Suprapubic skin (tissue), 4 donors: ENCODE measurements at regions not wholly inside any gene's neighbourhood (a gene's known extent, or its start where the extent isn't known, plus 50 kb on each side); places are given as distances from the start of the nearest gene placed in this dataset.

Experiments used
- DNase-seq, 2 donors: peaks; one replicate each; pipeline ENCODE4 v3.0.0-alpha.2; 2019; ENCODE audit warnings: low spot score in 2 of 2
- H3K27ac ChIP-seq: fragments of 200-600 bp; sonication (generic); one replicate; pipeline ENCODE4 v1.5.1; 2019
- H3K27me3 ChIP-seq: fragments of 200-600 bp; sonication (generic); one replicate; pipeline ENCODE4 v1.5.1; 2019
- H3K36me3 ChIP-seq: fragments of 200-600 bp; sonication (generic); one replicate; pipeline ENCODE4 v1.5.1; 2019
- H3K4me1 ChIP-seq: fragments of 200-600 bp; sonication (generic); one replicate; pipeline ENCODE4 v1.5.1; 2019
- H3K4me3 ChIP-seq: fragments of 200-600 bp; sonication (generic); one replicate; pipeline ENCODE4 v1.5.1; 2019; ENCODE audit warnings: mild to moderate bottlenecking
- H3K9me3 ChIP-seq: fragments of 200-600 bp; sonication (generic); one replicate; pipeline ENCODE4 v1.5.1; 2019
- EP300 ChIP-seq: sonication (generic); formaldehyde crosslinking; IDR thresholded peaks from one replicate; pipeline ENCODE4 v1.6.1; 2017; ENCODE audit warnings: antibody characterized with exemption
- POLR2A ChIP-seq, 2 donors: fragments of 450-650 bp; IDR thresholded peaks; one replicate each; pipeline ENCODE4 v1.6.1; 2017; ENCODE audit warnings: antibody characterized with exemption in 2 of 2, mild to moderate bottlenecking in 2 of 2, moderate library complexity in 2 of 2
- POLR2AphosphoS5 ChIP-seq, 3 donors: sonication (generic); formaldehyde crosslinking; IDR thresholded peaks; one replicate each; pipeline ENCODE4 v1.6.1; 2017; ENCODE audit warnings: antibody characterized with exemption in 3 of 3
- WGBS: methylation state at CpG from one replicate; pipeline ENCODE4 v1.1.5; 2018; 5-methylcytosine and 5-hydroxymethylcytosine counted together
- TF ChIP-seq, protein P1 (sequence below), 2 donors: fragments of 200-600 bp in 1 of 2; fragments of 450-650 bp in 1 of 2; sonication (generic) in 1 of 2; IDR thresholded peaks; one replicate each; pipeline ENCODE4 v1.5.1; 2016 to 2019; ENCODE audit warnings: antibody characterized with exemption in 2 of 2, mild to moderate bottlenecking in 1 of 2, moderate library complexity in 1 of 2

GRCh38 chr14:87044807-87045206, 948.2 kb downstream of the GALC start:
- Histone ChIP-seq H3K4me3 (no peak overlapping the region), H3K27ac (no peak overlapping the region), H3K36me3 (no peaks in the 10 kb centered on the region), H3K4me1 (peaks cover 2% of the 10 kb centered on the region), H3K9me3 (no peaks in the 10 kb centered on the region), H3K27me3 (no peaks in the 10 kb centered on the region)
- 38% methylated on average over 1 of the region's 1 CpG for WGBS
- no peak for DNase-seq
- TF ChIP-seq, protein P1, sequence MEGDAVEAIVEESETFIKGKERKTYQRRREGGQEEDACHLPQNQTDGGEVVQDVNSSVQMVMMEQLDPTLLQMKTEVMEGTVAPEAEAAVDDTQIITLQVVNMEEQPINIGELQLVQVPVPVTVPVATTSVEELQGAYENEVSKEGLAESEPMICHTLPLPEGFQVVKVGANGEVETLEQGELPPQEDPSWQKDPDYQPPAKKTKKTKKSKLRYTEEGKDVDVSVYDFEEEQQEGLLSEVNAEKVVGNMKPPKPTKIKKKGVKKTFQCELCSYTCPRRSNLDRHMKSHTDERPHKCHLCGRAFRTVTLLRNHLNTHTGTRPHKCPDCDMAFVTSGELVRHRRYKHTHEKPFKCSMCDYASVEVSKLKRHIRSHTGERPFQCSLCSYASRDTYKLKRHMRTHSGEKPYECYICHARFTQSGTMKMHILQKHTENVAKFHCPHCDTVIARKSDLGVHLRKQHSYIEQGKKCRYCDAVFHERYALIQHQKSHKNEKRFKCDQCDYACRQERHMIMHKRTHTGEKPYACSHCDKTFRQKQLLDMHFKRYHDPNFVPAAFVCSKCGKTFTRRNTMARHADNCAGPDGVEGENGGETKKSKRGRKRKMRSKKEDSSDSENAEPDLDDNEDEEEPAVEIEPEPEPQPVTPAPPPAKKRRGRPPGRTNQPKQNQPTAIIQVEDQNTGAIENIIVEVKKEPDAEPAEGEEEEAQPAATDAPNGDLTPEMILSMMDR (IDR thresholded peaks at IDR 0.05): no peak
- no peak for TF ChIP-seq POLR2A (IDR thresholded peaks at IDR 0.05)
- no peak for TF ChIP-seq EP300
- no peak for TF ChIP-seq POLR2AphosphoS5 (IDR thresholded peaks at IDR 0.05)

DNA sequence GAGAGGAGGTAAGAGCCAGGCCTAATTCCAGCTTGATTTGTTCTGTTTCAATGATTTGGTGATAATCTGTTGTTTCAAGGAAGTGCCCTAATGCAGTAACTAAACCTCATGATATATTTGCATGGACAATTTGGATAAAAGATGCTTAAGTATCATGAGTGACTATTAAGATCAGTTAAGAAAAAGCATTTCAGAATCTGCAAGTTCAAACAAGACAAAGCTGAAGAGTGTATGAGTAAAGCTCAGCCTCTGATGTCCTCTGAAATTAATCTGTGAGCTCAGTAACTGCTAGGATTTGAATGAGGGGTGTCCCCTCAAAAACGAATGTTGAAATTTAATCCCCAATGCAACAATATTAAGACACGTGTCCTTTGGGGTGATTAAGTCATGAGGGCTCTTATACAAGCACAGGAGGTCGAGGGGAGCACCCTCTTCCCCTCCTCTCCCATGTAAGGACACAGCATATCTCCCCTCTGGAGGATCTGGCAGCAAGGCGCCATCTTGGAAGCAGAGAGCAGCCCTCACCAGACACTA, 949.2 kb downstream of the GALC start:
- H3K36me3 ChIP-seq: no peaks in the 10 kb centered on the region
- TF ChIP-seq, protein P1 (IDR thresholded peaks at IDR 0.05): no peak
- TF ChIP-seq POLR2AphosphoS5 (IDR thresholded peaks at IDR 0.05): no peak
- no peak overlapping the region for H3K27ac ChIP-seq
- peaks cover 2% of the 10 kb centered on the region for H3K4me1 ChIP-seq
- H3K27me3 ChIP-seq: no peaks in the 10 kb centered on the region
- H3K4me3 ChIP-seq: no peak overlapping the region
- no peaks in the 10 kb centered on the region for H3K9me3 ChIP-seq
- 85% methylated on average over 4 of the region's 4 CpGs for WGBS
- DNase-seq: no peak

GRCh38 chr14:87042354-87042753, 950.6 kb downstream of the GALC start:
- H3K27ac ChIP-seq: no peak overlapping the region
- 70% methylated on average over 4 of the region's 4 CpGs for WGBS
- no peaks in the 10 kb centered on the region for H3K9me3 ChIP-seq
- H3K4me1 ChIP-seq: peaks cover 2% of the 10 kb centered on the region
- TF ChIP-seq POLR2AphosphoS5 (IDR thresholded peaks at IDR 0.05): no peak
- no peak for TF ChIP-seq EP300
- TF ChIP-seq POLR2A (IDR thresholded peaks at IDR 0.05): no peak
- TF ChIP-seq, protein P1 (IDR thresholded peaks at IDR 0.05): no peak
- no peak for DNase-seq
- no peaks in the 10 kb centered on the region for H3K27me3 ChIP-seq
- no peak overlapping the region for H3K4me3 ChIP-seq
- no peaks in the 10 kb centered on the region for H3K36me3 ChIP-seq

GRCh38 chr14:87041290-87042020, 951.5 kb downstream of the GALC start:
- no peaks in the 10 kb centered on the region for H3K36me3 ChIP-seq
- H3K4me3 ChIP-seq: no peak overlapping the region
- no peaks in the 10 kb centered on the region for H3K9me3 ChIP-seq
- H3K4me1 ChIP-seq: peaks cover 2% of the 10 kb centered on the region
- H3K27ac ChIP-seq: no peak overlapping the region
- no peaks in the 10 kb centered on the region for H3K27me3 ChIP-seq
- TF ChIP-seq EP300 (no peak), POLR2AphosphoS5 (IDR thresholded peaks at IDR 0.05) (no peak), POLR2A (IDR thresholded peaks at IDR 0.05) (no peak)
- TF ChIP-seq, protein P1 (IDR thresholded peaks at IDR 0.05): no peak
- 34% methylated on average over 7 of the region's 7 CpGs for WGBS
- no peak for DNase-seq

DNA sequence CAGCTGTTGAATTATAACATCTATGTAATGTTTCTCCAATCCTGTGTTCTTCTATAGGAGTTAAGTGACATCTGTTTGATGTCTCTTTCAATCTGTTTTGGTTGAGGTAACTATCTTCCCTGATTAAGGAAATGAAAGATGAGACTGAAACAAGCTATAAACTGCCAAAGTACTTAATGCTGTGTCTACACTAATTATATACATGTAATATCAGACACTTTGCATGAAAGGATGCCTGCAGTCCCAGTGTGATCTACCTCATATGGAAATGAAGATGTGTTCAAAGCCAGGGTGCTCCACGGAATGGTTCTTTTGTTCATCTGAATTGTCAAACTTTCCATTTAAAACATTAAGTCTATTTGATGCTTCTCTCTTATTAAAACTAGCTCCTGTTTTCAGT, 958.3 kb downstream of the GALC start:
- TF ChIP-seq EP300 (no peak), POLR2AphosphoS5 (IDR thresholded peaks at IDR 0.05) (no peak), POLR2A (IDR thresholded peaks at IDR 0.05) (no peak)
- TF ChIP-seq, protein P1 (IDR thresholded peaks at IDR 0.05): no peak
- no peaks in the 10 kb centered on the region for H3K4me1 ChIP-seq
- no peaks in the 10 kb centered on the region for H3K27me3 ChIP-seq
- no peak overlapping the region for H3K4me3 ChIP-seq
- DNase-seq: no peak
- H3K27ac ChIP-seq: no peak overlapping the region
- 54% methylated on average over 1 of the region's 1 CpG for WGBS
- no peaks in the 10 kb centered on the region for H3K36me3 ChIP-seq
- H3K9me3 ChIP-seq: no peaks in the 10 kb centered on the region
